Umbilical cord (tissue), 1 donor: ENCODE measurements at regions not wholly inside any gene's neighbourhood (a gene's known extent, or its start where the extent isn't known, plus 50 kb on each side); places are given as distances from the start of the nearest gene placed in this dataset.

Experiments used
- DNase-seq: peaks from one replicate; pipeline ENCODE4 v3.0.0-alpha.2; 2015; ENCODE audit warnings: low spot score

DNA sequence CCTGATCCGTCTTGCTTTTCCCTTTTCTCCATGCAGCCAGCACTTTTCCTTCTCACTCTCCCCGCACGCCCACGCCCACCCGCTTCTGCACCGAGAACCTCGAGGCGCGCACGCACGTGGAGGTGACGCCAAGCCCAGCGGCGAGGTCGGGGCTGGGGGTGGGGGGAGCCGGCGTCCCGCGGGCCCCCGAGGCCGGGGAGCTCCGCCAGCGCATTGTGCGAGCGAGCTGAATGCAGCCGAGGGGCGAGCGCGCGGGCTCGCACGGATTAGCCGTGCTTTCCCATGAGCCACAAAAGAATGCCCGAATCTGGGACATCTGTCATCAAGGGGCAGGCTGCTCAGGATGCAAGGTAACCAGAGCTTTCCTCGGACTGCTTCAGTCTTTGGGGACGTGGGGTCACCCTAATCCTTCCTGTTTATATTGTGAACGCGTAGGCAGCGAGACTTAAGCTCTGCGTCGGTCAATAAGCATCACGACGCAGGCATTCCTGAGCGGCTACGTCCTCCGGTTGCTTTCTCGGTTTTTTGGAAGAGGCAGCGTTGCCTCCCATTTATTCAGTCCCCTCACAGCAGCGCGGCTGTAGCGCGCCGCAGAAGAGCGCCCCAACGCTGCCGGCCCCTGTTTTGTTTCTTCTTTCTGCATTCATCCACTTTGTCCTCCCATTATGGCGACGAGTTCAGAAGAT is 67.3 kb upstream of the AKT3 start:
- DNase-seq = peak; percentile 69

DNA sequence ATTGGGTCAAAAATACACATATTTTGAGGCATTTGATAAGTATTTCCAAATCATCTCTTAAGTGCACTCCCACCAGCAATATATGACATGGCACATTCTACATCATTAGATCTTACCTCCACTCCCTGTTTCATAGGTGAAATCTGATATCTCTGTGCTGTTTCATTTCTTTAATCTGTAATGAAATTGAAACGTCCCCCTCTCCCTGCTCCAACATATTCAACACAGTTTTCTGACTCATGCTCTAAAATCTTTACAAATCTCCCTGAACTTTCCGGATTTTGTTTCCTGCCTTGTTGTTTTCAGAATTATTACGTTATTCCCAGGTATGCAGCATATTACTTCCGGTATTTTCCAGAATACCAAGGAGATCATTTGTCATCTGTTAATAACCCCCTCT is 66.1 kb upstream of the AKT3 start:
- no peak for DNase-seq

DNA sequence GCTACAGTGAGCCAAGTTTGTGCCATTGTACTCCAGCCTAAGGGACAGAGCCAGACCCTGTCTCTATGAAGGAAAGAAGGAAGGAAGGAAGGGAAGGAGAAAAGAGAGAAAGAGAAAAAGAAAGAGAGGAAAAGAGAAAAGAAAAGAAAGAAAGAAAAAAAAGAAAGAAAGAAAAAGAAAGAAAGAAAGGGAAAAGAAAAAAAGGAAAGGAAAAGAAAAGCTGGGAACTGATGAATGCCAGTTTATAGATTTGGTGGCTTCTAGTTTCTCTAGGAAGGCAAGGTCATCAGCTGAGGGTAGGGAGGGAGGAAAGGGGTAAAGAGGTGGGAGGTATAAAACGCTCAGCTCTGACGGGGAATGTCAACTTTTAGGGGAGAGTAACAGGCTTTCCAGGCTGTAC is 62.3 kb upstream of the AKT3 start:
- no peak for DNase-seq

DNA sequence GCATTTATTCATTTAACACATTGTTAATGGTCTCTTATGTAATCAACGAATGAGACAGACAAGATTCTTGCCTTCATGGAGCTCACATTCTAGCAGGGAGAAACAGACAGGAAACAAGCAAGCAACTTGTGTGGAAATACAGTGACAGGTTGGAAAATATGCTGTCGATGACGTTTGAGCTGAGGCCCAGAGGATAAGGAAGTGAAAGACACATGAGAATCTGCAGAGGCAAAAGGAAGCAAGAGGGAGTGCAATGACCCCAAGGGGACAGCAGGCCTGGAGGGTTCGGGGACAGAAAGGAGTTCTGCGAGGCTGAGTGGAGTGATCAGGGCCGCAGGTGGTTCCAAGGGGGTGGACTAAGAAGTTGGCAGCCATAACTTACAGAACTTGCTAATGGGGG is 60.6 kb upstream of the AKT3 start:
- DNase-seq = no peak

DNA sequence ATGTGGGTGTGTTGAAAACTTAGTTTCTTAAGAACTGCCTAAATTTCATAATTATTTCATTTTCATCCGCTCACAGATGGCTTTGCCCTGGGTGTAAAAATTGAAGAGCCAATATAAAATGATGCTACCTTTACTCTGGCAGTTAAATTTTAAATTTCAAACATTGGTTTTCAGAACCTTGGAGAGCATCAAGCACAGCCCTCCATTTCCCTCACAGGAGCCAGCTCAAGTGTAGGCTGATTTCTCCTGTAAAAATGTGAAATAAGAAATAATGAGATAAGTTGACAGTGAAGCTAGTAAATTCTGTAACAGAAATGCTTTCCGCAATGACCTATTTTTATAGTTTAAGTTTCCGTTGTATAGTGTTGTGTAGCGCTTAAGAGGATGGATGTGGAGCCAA is 53.9 kb upstream of the AKT3 start:
- peak; percentile 42 for DNase-seq

DNA sequence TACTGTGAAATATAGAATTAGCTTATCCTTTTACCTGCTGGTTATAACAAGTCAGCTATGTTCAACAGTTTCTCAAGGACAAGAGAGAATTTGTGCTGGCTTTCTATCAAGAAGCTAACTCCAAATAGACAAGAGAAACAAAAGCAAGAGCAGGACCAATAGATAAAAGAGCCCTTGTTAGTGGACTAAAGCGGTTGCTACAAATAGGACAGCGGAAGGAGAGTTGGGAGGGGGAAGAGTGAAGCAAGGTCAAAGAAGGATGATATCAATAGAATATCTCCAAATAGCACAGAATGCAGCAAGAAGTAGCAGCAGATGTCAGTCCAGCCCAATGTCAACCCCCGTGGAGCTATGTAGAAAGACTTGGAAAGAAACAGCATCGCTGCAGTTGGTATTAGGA is 53.0 kb upstream of the AKT3 start:
- DNase-seq = no peak

DNA sequence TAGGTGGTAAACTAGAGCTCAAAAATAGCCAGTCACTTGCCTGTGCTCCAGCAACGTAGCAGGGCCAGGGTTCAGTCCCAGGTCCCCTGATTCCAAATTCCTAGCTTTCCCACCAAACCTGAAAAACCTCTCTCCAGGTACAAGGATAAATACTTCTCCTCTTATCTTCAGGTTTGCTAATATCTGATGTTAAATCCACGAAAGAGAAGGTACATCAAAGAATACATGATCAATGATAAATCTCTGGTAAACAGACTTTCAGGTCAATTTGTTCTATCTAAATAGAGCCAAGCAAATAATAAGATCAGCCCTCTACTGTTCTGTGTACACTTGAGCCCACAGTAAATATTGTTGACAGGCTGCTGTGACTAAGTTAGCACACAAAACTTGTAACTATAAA is 52.1 kb upstream of the AKT3 start:
- no peak for DNase-seq
